ENCODE measurements at regions not wholly inside any gene's neighbourhood (a gene's known extent, or its start where the extent isn't known, plus 50 kb on each side); places are given as distances from the start of the nearest gene placed in this dataset.

- TF ChIP-seq POLR2A (IDR thresholded peaks at IDR 0.05) (no peak), CTCF (IDR thresholded peaks at IDR 0.05) (no peak)
These were observed 63.7 kb upstream of the MRI1 start for GRCh38 chr19:13700621-13701020.
